Tibial nerve (tissue), 3 donors: ENCODE measurements at regions not wholly inside any gene's neighbourhood (a gene's known extent, or its start where the extent isn't known, plus 50 kb on each side); places are given as distances from the start of the nearest gene placed in this dataset.

ENCODE experiments used
- CTCF ChIP-seq, 5 experiments: fragments of 200-600 bp in 3 of 5; fragments of 450-650 bp in 2 of 5; sonication (generic) in 3 of 5; IDR thresholded peaks; one replicate each; pipeline ENCODE4 v1.5.1; 2016 to 2019; ENCODE audit warnings: antibody characterized with exemption in 5 of 5, mild to moderate bottlenecking in 3 of 5, moderate library complexity in 2 of 5
- POLR2A ChIP-seq, 2 donors: fragments of 450-650 bp; IDR thresholded peaks; one replicate each; pipeline ENCODE4 v1.6.1; 2017; ENCODE audit warnings: antibody characterized with exemption in 2 of 2, mild to moderate bottlenecking in 2 of 2, moderate library complexity in 2 of 2

GRCh38 chr13:79802389-79803085 lies 321.6 kb downstream of the NDFIP2 start:
- TF ChIP-seq CTCF (IDR thresholded peaks at IDR 0.05): no peak
- TF ChIP-seq POLR2A (IDR thresholded peaks at IDR 0.05): no peak
